Fibroblast of lung (primary cell): ENCODE measurements at regions not wholly inside any gene's neighbourhood (a gene's known extent, or its start where the extent isn't known, plus 50 kb on each side); places are given as distances from the start of the nearest gene placed in this dataset.

Source experiments
- DNase-seq, 2 donors: peaks; one replicate each; pipeline versions ENCODE4 v3.0.0 to v3.0.0-alpha.2; 2010; ENCODE audit warnings: low read depth in 2 of 2
- H2AFZ ChIP-seq: 2 replicates; pipeline ENCODE4 v1.5.1; 2012; ENCODE audit warnings: low read length, control low read depth, inconsistent platforms
- H3K27ac ChIP-seq: 2 replicates; pipeline ENCODE4 v1.5.1; 2011; ENCODE audit warnings: low read length, control low read depth; ENCODE audit not compliant: insufficient read depth
- H3K27me3 ChIP-seq: 2 replicates; pipeline ENCODE4 v1.5.1; 2011; ENCODE audit warnings: mild to moderate bottlenecking, low read length; ENCODE audit not compliant: control insufficient read depth, insufficient read depth
- H3K36me3 ChIP-seq: 2 replicates; pipeline ENCODE4 v1.5.1; 2011; ENCODE audit warnings: low read length; ENCODE audit not compliant: control insufficient read depth, insufficient read depth
- H3K4me1 ChIP-seq: 2 replicates; pipeline ENCODE4 v1.5.1; 2011; ENCODE audit warnings: low read length; ENCODE audit not compliant: control insufficient read depth, insufficient read depth; ENCODE audit errors: extremely low read depth
- H3K4me2 ChIP-seq: 2 replicates; pipeline ENCODE4 v1.5.1; 2011; ENCODE audit warnings: low read length, control low read depth; ENCODE audit not compliant: insufficient read depth; ENCODE audit errors: extremely low read depth
- H3K4me3 ChIP-seq, 4 experiments: fragments of 200-600 bp in 1 of 4; sonication (generic) in 1 of 4; replicated peaks in 1 of 4; 2 replicates each; pipeline ENCODE4 v1.5.1; 2011 to 2016; ENCODE audit warnings: low read length in 4 of 4, low read depth in 3 of 4, mild to moderate bottlenecking in 3 of 4, control low read depth in 2 of 4, inconsistent platforms in 1 of 4, mixed read lengths in 1 of 4; ENCODE audit not compliant: insufficient read depth in 1 of 4; ENCODE audit errors: control extremely low read depth in 1 of 4
- H3K79me2 ChIP-seq: 2 replicates; pipeline ENCODE4 v1.5.1; 2012; ENCODE audit warnings: mild to moderate bottlenecking, low read length, inconsistent platforms; ENCODE audit not compliant: control insufficient read depth, insufficient read depth
- H3K9ac ChIP-seq: 2 replicates; pipeline ENCODE4 v1.5.1; 2011; ENCODE audit warnings: mild to moderate bottlenecking, low read length, control low read depth; ENCODE audit not compliant: insufficient read depth
- H3K9me3 ChIP-seq: 2 replicates; pipeline ENCODE4 v1.5.1; 2012; ENCODE audit warnings: low read depth, low read length; ENCODE audit not compliant: control insufficient read depth, insufficient read depth
- H4K20me1 ChIP-seq: 2 replicates; pipeline ENCODE4 v1.5.1; 2011; ENCODE audit warnings: low read length; ENCODE audit not compliant: control insufficient read depth, insufficient read depth; ENCODE audit errors: extremely low read depth
- EZH2 ChIP-seq: IDR thresholded peaks from 2 replicates; pipeline ENCODE4 v1.5.1; 2012; ENCODE audit warnings: low read length, control low read depth, mild to moderate bottlenecking; ENCODE audit errors: missing control alignments
- TF ChIP-seq, protein P1 (sequence below), 2 donors: IDR thresholded peaks in 1 of 2; conservative IDR thresholded peaks in 1 of 2; 1 replicate in 1 of 2; 2 replicates in 1 of 2; pipeline ENCODE4 v1.5.1; 2011 to 2012; ENCODE audit warnings: low read length in 2 of 2, control low read depth in 1 of 2, inconsistent platforms in 1 of 2, low read depth in 1 of 2, mild to moderate bottlenecking in 1 of 2

DNA sequence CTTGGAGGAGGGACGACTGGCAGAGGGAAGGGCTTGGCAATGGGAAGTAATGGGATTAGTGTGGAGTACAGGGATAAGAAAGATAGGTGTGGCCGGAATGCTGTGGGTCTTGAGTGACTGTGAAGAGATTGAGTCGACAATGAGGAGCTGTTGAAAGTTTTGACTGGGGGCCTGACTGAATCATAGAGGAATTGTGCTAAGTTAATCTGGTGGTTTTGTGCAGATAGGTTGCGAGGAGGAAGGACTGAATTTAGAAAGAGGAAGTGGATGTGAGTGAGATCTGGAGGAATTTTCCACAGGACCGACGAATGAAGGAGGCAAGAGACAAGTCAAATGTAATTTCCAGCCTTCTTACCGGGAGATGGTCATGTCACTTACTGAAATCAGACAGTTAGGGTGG is 143.9 kb upstream of the RALGAPA2 start:
- no peaks in the 10 kb centered on the region for H3K79me2 ChIP-seq
- no peak overlapping the region for H3K27ac ChIP-seq
- no peak overlapping the region for H3K4me2 ChIP-seq
- no peak overlapping the region for H3K9ac ChIP-seq
- H4K20me1 ChIP-seq, result no peaks in the 10 kb centered on the region
- no peak for DNase-seq
- no peaks in the 10 kb centered on the region for H3K9me3 ChIP-seq
- no peak overlapping the region for H2AFZ ChIP-seq
- H3K4me3 ChIP-seq, result no peak overlapping the region
- TF ChIP-seq EZH2, result no peak
- TF ChIP-seq, protein P1, sequence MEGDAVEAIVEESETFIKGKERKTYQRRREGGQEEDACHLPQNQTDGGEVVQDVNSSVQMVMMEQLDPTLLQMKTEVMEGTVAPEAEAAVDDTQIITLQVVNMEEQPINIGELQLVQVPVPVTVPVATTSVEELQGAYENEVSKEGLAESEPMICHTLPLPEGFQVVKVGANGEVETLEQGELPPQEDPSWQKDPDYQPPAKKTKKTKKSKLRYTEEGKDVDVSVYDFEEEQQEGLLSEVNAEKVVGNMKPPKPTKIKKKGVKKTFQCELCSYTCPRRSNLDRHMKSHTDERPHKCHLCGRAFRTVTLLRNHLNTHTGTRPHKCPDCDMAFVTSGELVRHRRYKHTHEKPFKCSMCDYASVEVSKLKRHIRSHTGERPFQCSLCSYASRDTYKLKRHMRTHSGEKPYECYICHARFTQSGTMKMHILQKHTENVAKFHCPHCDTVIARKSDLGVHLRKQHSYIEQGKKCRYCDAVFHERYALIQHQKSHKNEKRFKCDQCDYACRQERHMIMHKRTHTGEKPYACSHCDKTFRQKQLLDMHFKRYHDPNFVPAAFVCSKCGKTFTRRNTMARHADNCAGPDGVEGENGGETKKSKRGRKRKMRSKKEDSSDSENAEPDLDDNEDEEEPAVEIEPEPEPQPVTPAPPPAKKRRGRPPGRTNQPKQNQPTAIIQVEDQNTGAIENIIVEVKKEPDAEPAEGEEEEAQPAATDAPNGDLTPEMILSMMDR (conservative IDR thresholded peaks at IDR 0.05 in 1 of 2, IDR thresholded peaks at IDR 0.05 in 1 of 2; ENCODE audit: low read depth in 1 of 2, low read length in 2 of 2), result no peak
- H3K36me3 ChIP-seq, result no peaks in the 10 kb centered on the region
- H3K4me1 ChIP-seq, result no peaks in the 10 kb centered on the region
- H3K27me3 ChIP-seq, result no peaks in the 10 kb centered on the region

DNA sequence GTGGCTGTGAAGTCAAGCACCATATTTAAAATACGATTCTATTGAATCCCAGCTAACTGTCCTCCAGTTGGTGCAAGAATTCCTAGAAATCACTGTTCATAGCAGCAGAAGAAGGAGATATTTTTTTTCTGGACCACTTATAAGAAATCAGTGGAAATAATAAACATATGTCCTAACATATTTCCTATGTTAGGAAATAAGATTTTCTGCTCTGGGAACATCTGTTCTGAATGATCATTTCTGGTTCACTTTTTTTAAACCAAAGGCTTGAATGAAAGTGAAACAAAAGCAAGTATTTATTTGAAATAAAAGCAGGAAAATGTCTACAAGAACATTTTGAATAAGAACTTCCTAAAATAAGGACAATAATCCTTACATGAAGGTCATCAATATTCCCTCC is 138.9 kb upstream of the RALGAPA2 start:
- TF ChIP-seq EZH2, result no peak
- TF ChIP-seq, protein P1 (conservative IDR thresholded peaks at IDR 0.05 in 1 of 2, IDR thresholded peaks at IDR 0.05 in 1 of 2; ENCODE audit: low read depth in 1 of 2, low read length in 2 of 2), result no peak
- no peak for DNase-seq
- no peaks in the 10 kb centered on the region for H3K36me3 ChIP-seq

DNA sequence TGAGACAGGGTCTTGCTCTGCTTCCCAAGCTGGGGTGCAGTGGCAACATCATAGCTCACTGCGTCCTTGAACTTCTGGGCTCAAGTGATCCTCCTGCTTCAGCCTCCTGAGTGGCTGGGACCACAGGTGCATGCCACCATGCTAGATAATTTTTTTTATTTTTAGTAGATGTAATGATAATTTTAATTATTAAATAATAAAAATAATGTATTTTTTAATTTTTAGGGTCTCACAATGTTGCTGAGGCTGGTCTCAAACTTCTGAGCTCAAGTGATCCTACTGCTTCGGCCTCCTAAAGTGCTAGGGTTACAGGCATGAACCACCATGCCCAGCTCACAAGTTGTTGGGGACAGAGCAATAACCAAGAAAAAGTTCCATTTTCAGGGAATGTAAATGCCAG is 138.0 kb upstream of the RALGAPA2 start:
- no peak overlapping the region for H2AFZ ChIP-seq
- no peak overlapping the region for H3K9ac ChIP-seq
- no peak overlapping the region for H3K4me3 ChIP-seq
- no peaks in the 10 kb centered on the region for H4K20me1 ChIP-seq
- H3K4me2 ChIP-seq, result no peak overlapping the region
- H3K4me1 ChIP-seq, result no peaks in the 10 kb centered on the region
- no peaks in the 10 kb centered on the region for H3K36me3 ChIP-seq
- H3K27ac ChIP-seq, result no peak overlapping the region
- no peaks in the 10 kb centered on the region for H3K9me3 ChIP-seq
- no peaks in the 10 kb centered on the region for H3K27me3 ChIP-seq
- no peak for DNase-seq
- TF ChIP-seq, protein P1 (conservative IDR thresholded peaks at IDR 0.05 in 1 of 2, IDR thresholded peaks at IDR 0.05 in 1 of 2; ENCODE audit: low read depth in 1 of 2, low read length in 2 of 2), result no peak
- no peak for TF ChIP-seq EZH2
- no peaks in the 10 kb centered on the region for H3K79me2 ChIP-seq

More for the DNA sequence above, 138.9 kb upstream of the RALGAPA2 start:
- no peaks in the 10 kb centered on the region for H3K9me3 ChIP-seq
- H3K27me3 ChIP-seq, result no peaks in the 10 kb centered on the region
- no peaks in the 10 kb centered on the region for H3K79me2 ChIP-seq
- no peak overlapping the region for H3K4me2 ChIP-seq
- H3K9ac ChIP-seq, result no peak overlapping the region
- no peak overlapping the region for H2AFZ ChIP-seq
- no peaks in the 10 kb centered on the region for H4K20me1 ChIP-seq
- H3K4me3 ChIP-seq, result no peak overlapping the region
- H3K27ac ChIP-seq, result no peak overlapping the region
- no peaks in the 10 kb centered on the region for H3K4me1 ChIP-seq
